Activated T-cell treated with anti-CD3 and anti-CD28 coated beads for 24 hours (primary cell): ENCODE measurements at regions not wholly inside any gene's neighbourhood (a gene's known extent, or its start where the extent isn't known, plus 50 kb on each side); places are given as distances from the start of the nearest gene placed in this dataset.
"Not testable (repeated sequence)": the region's sequence is repeated elsewhere in the genome, so short reads cannot be mapped to it uniquely, and the experiment has no call there.

Experiments
- DNase-seq: peaks from one replicate; pipeline ENCODE4 v3.0.0-alpha.2; 2020; ENCODE audit warnings: low read depth

DNA sequence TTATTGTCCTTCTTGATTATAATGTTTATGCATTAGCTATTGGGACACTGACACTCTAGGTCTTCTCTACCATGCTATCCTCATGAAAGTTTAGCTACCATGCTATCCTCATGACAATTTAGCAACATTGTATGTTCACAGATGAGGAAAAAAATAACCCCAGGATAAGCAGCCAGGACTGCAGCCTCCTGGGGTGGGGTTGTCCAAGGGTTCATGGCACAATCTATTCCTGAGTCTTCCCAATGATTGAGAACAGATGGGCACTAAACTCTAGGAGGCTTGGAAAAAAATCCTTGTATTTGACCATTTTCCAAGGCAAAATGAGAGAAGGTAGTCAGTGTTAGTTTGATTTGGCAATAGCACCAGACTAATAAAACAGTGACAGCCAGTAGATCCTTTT lies 619.8 kb upstream of the LCORL start:
- DNase-seq = no peak

DNA sequence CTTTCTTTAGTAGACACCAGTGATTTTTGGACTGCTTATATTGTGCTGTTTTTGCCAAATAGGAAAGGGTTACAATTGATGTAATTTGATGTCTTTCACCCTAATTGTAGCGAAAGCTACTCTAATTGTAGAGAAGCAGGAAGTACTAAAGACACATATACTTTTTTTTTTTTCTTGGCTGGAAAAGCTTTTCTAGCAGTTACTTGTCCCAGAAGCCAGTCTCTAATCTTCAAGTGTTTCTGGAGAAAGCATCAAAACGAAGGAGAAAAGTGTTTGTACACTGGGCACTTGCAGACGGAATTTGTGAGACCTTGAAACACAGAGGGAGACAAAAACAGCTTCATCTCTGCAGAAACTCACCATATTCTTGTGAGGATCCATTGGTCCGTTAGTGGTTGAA lies 616.5 kb upstream of the LCORL start:
- no peak for DNase-seq

DNA sequence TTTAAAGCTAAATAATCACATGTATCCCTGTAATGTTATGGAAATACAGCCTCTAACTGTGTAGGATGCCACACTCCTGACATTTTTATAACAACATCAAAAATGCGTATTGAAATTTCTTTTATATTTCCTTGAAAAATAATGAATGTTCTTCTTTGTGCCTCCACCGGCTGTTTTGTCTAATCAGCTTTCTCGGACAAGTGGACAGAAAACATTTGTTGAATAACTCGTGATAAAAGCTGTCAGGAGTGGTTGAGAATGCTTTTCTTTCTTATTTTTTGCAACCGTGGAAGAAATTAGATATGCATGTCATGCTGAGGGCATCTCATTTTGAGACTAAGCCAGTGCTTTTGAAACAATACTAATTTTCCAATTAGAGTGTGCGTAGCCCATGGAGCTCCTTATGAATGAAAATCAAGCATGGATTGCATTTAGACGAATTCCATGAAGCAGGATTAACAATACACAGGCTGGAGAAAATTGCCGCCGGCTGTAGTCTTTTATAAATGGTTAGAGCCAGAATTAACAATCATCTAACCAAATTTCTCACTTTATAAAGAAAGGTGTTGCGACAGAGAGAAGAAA lies 614.5 kb upstream of the LCORL start:
- no peak for DNase-seq

DNA sequence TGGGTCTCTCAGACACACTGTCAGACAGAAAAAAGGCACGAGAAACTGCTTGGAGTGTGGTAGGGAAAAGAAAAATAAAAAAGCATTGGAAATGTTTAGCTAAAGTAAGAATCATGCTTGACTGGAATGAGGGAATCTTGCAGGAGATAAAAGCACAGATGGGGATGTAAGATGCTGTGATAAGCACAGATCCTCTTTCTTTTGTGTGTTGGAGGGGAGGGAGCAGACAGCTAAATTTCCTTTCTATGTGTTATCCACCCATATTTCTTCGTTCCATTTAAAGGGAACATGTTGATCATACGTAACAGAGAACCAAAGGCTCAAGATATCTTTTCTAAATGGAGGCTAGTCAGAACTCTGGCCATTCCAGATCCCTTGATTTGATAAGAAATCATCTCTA lies 614.0 kb upstream of the LCORL start:
- DNase-seq = no peak

DNA sequence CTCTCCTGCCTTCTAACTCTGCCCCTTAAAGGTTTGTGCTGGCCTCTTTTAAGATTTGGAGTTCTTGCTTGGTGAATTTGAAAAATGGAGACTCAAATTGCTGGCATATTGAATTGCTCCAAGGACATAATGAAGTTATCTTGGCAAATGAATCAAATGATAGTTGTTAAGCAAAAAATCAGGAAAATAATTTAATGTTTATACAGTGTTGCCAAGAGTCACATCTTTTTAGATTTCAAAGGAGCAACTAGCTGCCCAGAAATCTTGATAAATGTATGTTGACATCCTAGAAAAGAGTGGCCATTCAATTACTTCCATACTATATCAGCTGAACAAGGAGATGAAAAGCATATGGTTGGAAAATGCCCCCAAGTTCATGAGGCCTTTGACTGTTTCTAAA lies 610.0 kb upstream of the LCORL start:
- no peak for DNase-seq

DNA sequence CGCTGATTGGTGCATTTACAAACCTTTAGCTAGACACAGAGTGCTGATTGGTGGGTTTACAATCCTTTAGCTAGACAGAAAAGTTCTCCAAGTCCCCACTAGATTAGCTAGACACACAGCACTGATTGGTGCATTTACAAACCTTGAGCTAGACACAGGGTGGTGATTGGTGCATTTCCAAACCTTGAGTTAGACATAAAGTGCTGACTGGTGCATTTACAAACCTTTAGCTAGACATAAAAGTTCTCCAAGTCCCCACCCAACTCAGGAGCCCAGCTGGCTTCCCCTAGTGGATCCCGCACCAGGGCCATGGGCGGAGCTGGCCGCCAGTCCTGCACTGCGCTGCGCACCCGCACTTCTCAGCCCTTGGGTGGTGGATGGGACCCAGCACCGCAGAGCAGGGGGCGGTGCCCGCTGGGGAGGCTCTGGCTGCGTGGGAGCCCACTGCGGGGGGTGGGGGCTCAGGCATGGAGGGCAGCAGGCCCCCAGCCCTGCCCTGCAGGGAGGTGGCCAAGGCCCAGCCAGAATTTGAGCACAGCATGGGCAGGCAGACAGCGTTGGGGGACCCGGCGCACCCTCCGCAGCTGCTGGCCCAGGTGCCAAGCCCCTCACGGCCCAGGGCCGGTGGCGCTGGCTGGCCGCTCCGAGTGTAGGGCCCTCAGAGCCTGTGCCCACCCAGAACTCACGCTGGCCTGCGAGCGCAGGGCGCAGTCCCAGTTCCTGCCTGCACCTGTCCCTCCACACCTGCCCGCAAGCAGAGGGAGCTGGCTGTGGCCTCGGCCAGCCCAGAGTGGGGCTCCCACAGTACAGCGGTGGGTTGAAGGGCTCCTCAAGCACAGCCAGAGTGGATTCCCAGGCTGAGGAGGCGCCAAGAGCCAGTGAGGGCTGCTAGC lies 608.9 kb upstream of the LCORL start:
- no peak for DNase-seq

DNA sequence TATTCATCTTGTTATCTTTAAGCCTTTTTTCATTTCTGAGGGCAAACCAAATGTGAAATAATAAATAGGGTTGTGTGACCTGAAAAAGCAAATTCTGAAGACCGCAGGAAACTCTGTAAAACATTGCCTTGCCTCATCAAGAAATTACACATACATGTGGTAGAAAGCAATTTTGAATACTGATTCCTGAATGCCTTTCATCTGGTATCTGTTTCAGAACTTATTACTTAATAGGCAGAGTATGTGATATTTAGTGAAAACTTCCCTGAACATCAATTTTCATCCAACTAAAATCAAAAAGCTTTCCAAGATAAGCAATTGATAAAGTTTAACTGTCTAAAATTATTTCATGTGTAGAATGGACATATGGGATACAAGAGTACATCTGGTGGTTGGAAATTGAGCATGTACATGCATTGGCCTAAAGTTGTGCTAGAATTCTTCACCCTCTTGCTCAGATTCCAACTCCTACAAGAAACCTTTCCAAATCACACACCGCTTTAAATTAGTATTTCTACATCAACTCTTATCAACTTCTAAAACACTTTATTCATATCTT lies 606.0 kb upstream of the LCORL start:
- no peak for DNase-seq

DNA sequence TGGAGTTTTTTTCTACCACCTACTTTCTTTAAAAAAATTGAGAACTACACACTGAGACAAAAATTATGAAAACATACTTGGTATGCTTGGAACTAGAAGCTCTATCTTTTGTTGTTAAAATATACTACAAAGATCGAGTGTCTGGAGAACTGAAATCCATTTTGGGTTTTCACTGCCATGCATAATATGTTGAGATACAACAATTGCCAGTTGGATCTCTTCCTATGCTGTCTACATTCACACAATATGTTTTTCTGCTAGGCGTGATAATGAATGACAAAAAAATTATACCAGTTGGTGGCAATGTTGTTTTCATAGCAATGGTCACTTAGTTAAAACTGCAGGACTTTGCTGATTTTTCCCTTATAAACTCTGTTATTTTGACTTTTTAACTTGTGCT lies 605.4 kb upstream of the LCORL start:
- DNase-seq = no peak

DNA sequence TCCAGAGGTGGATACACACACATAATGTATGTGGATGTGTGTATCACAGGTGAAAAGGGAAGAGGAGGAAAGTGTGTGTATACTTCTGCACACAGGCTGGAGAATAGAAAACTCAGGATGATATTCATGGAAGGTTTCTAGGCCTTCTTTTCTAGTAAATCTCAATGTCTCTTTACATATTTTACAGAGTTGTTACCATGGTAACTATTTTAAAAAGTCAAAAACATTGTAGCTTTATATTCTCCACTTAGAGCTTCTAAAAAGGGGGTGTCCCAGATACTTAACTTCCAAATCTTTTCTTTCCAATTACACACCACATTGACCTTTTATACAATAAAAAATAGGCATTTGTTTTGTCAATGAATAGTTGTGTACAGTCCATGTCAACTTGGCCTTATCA lies 604.8 kb upstream of the LCORL start:
- no peak for DNase-seq

DNA sequence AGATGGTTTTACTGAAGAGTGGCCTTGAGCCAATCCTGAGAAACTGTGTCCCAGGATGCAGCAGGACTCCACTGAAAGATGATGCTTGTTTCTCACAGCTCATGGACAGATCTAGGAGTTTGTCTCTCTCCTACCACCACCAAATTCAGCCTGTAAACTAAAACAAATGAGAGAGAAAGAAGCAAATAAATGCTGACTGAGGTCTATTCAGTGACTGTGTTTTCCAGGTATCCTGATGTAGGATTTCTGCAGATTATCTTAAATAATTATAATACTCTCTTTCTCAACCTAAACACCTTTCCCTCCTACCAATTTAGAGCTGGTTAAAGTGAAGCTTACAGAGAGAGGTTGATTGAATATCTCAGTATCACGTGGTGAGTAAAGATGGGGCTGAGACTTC lies 599.6 kb upstream of the LCORL start:
- DNase-seq = no peak

DNA sequence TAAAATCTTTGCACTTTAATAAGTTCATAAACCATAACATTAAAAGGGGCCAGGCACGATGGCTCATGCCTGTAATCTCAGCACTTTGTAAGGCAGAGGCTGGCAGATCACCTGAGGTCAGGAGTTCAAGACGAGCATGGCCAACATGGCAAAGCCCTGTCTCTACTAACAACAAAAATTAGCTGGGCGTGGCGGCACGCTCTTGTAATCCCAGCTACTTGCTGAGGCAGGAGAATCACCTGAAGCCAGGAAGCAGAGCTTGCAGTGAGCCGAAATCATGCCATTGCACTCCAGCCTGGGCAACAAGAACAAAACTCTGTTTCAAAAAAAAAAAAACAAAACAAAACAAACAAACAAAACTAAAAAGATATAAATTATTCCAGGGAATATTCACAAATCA lies 595.2 kb upstream of the LCORL start:
- no peak for DNase-seq

DNA sequence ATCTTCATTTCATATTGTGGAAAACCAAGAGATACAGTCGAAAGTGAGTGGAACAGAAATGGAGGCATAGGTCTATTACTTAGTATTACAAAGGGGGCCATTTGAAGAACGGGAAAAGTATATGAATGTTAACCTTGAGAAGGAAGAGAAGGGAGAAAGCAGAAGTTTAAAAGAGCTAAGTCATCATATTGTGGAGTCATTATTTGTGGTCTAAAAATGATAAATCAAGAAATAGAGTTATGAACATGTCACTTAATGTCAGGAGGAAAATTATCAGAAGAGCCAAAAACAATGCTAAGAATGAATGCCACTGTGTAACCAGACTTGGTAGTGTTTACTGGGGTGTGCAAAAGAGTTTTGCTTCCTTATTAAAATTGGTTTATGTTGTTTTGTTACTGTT lies 589.5 kb upstream of the LCORL start:
- no peak for DNase-seq

DNA sequence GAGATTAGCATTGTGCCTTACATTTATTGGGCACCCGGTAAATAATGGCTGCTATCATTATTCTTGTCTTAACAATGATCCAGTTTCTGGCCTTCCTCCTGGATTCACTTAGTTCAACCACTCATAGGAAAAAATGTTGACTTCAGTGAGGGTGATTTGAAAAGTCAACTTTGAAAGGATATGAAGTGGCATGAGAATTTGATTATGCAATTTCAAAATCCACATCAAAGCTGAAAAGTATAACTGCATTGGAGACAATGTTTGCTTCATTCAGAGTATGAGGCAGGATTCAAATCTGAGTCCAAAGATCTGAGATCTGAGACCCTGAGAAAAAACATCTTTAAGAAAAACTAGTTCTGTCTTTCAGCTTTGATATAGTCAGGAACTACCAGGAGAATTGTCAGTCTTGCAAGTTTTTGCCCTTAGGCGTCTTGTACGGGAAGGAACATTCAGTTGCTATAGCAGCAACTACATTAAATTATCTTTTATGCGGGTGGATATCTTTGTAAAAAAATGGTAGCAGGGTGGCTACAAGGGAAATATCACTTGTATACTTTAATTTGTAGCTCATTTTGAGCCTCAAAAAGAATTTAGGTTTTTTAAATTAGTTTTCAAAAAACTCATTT lies 587.5 kb upstream of the LCORL start:
- DNase-seq = no peak

DNA sequence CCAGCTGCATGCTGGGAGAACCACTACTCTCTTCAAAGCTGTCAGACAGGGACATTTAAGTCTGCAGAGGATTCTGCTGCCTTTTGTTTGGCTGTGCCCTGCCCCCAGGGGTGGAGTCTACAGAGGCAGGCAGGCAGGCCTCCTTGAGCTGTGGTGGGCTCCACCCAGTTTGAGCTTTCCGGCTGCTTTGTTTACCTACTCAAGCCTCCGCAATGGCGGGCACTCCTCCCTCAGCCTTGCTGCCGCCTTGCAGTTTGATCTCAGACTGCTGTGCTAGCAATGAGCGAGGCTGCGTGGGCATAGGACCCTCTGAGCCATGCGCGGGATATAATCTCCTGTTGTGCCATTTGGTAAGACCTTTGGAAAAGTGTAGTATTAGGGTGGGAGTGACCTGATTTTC lies 581.1 kb upstream of the LCORL start:
- not testable (repeated sequence) for DNase-seq

DNA sequence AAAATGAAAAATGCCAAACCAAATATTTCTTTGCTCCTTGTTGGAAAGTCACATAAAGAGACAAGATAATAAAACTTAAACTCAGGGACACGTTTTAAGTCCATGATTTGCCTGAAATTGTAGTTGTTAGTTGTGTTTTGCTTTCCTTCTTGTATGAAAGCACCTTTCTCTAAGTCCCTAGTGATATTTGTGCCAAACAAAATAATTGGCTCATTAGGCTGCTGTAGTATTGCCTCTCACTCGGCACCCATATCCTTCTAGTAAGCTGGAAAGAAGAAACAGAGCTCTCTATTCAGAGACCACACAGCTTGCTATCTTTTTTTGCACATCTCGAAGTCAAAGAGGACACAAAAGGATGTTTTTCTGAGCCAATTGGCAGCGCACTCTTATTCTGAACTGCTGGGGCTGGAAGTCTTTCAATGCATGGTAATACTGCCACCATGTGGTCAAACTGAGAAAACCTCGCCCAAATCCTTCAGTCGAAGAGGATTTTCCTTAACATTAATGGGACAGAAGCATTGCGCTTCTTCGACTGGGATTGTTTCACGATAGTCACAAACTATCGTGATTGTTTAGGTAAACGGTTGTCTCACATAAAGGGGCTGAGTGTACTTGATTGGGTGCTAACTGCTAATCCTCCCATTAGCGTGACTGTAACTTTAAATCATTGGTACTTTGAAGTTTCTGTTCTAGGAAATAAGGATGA lies 571.9 kb upstream of the LCORL start:
- DNase-seq = peak; percentile 23

DNA sequence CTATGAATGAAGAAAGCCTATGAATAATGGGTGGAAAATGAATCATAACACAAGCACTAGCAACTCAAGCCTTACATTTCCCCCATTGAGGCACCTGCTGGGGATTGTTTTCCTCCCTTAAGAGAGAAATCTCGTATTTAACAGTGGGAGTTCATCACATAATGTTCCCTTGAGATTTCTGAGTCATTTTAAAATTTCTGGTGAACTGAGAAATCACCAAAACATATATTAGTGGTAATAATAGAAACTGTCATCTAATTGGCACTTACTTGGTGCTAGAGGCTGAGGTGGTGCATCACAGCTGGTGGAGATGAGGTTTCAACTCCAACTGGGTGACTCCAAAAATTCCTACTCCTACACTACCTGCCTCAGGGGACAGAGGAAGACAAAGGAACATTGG lies 561.3 kb upstream of the LCORL start:
- DNase-seq = no peak

DNA sequence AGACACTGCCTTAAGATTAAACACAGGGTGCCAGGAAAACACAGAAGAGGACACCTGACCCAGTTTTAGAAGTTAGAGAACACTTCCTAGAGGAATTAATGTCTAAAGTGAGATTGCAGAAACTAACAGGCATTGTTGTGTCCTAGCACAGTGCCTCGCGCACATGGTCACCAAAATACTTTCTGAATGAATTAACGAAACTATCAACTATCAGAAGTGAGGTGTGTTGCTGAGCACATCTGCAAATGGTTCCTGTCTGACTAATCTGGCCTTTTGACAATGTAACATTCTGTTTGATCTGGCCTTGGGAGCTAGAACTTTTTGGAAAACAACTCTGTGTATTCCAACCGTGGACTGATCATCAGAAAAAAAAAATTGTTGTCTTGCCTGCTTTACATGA lies 556.8 kb upstream of the LCORL start:
- DNase-seq = no peak

DNA sequence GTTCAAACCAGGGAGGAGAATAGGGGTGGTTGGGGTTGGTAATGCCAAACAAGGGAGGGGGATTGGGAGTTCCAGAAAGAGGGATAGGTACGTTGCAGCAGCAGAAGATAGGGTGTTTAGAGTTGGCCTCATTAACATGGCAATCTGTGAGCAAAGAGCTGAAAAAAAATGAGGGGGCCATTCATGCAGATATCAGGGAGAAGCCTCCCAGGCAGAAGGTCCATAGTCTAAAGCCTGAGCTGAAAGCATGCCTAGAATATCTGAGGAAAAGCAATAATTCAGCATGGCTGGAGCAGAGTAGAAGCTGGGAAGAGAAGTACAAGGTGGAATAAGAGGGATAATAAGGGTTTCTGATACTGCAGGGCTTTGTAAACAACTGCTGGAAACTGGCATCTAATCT lies 550.9 kb upstream of the LCORL start:
- DNase-seq = no peak

DNA sequence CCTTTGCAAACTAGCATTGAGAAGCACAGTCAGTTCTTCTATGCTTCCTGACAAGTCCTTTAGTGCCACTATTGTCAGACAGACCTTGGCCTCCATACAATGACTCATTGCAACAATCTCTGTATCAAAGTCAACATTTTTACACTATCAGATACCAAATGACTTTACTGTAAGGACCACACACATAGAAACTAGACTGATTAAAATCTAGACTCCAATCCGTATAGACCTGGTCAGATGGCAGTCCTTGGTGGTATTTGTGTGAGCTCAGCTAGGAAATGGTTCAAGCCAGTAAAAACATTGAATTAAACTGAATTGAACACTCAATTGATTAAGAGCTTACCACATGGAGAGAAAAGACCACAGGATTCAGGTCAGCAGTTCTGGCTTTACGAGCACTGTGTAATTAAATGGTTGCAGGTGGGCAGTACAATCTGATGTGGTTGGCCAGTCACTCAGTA lies 549.8 kb upstream of the LCORL start:
- no peak for DNase-seq

DNA sequence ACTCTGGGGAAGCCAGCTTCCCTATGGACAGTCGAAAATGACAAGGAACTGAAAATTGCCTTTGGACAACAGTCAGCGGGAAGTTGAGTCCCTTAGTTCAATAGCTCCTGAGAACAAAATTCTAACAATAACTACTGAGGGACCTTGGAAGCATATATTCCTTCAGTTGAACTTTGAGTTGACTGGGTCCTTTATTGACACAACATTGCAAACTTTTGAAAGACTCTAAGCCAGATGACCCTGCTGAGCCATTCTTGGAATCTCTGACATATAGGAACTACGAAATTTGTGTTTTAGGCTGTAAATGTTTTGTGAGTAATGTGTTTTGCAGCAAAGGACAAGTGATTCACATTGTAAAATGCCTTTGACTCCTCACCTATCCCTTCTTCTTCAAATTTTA lies 548.8 kb upstream of the LCORL start:
- no peak for DNase-seq

DNA sequence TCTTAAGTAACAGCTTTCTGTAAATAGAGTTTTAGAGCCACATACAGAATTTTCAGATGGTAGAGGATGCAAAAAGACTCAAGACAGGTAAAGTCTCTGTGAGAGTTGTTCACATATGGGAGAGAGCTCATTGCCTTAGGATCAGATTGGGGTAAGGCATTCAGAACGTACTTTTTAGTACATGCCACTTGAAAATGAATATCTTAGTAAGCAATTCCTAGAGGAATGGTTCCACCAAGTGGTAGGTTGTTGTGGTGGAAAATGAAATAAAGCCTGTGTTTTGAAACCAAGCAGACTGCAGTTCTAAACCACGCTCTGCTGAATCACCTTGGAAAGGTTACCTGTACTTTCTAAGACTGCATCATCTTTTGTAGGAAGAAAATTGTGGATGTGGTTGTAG lies 547.0 kb upstream of the LCORL start:
- DNase-seq = no peak
